ENCODE measurements at regions not wholly inside any gene's neighbourhood (a gene's known extent, or its start where the extent isn't known, plus 50 kb on each side); places are given as distances from the start of the nearest gene placed in this dataset.

DNA sequence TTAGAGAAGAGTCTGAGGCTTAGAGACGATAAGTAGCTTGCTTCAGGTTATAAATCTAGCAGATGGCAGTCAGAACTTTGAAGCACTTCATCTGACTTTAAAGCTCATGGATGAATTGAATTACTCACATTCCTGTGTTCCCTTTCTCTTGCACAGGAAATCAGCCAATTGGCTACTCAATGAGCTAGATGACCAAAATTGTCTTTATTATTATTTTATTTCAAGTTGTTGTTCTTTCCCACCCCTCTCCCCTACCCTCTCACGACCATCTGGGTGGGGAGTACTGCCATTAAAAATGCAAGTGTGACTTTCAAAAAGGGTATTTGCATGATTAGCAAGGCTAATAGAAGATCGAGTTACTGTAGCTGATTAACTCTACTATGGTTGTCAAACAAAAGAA lies 491.1 kb downstream of the NR4A2 start (continued):
- TF ChIP-seq, protein P1, sequence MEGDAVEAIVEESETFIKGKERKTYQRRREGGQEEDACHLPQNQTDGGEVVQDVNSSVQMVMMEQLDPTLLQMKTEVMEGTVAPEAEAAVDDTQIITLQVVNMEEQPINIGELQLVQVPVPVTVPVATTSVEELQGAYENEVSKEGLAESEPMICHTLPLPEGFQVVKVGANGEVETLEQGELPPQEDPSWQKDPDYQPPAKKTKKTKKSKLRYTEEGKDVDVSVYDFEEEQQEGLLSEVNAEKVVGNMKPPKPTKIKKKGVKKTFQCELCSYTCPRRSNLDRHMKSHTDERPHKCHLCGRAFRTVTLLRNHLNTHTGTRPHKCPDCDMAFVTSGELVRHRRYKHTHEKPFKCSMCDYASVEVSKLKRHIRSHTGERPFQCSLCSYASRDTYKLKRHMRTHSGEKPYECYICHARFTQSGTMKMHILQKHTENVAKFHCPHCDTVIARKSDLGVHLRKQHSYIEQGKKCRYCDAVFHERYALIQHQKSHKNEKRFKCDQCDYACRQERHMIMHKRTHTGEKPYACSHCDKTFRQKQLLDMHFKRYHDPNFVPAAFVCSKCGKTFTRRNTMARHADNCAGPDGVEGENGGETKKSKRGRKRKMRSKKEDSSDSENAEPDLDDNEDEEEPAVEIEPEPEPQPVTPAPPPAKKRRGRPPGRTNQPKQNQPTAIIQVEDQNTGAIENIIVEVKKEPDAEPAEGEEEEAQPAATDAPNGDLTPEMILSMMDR (IDR thresholded peaks at IDR 0.05) = no peak
- no peak for TF ChIP-seq EZH2phosphoT487 (IDR thresholded peaks at IDR 0.05; ENCODE audit: borderline replicate concordance, low read depth)
- TF ChIP-seq ELF1 (IDR thresholded peaks at IDR 0.05) = no peak
- no peak for TF ChIP-seq RCOR1 (IDR thresholded peaks at IDR 0.05; ENCODE audit: low read length)
- no peak for TF ChIP-seq SIN3A (IDR thresholded peaks at IDR 0.05; ENCODE audit: borderline replicate concordance, low read depth, low read length)

DNA sequence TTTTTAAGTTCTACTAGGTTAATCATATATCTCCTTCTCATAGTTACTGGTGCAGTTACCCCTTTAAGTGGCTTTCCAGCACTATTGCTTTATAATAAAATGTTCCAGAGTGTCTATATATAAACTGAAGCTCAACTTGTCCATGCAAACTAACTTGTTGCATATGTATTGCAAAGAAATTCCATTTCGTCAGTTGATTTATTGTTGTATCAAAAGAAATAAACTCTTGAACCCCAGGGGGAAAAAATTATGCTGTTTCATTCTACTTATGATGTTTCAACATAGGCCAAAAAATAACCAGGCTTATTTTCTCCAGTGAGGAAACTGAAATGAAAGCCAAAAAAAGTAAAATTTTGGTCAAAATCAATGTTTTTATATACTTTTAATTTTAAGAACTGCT lies 491.9 kb downstream of the NR4A2 start:
- POLR2A ChIA-PET = no interaction called here
- TF ChIP-seq, protein P2, sequence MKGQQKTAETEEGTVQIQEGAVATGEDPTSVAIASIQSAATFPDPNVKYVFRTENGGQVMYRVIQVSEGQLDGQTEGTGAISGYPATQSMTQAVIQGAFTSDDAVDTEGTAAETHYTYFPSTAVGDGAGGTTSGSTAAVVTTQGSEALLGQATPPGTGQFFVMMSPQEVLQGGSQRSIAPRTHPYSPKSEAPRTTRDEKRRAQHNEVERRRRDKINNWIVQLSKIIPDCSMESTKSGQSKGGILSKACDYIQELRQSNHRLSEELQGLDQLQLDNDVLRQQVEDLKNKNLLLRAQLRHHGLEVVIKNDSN (IDR thresholded peaks at IDR 0.05; ENCODE audit: borderline replicate concordance, low read depth) = no peak
- no peak for TF ChIP-seq JUND (IDR thresholded peaks at IDR 0.05)
- TF ChIP-seq, protein P3, sequence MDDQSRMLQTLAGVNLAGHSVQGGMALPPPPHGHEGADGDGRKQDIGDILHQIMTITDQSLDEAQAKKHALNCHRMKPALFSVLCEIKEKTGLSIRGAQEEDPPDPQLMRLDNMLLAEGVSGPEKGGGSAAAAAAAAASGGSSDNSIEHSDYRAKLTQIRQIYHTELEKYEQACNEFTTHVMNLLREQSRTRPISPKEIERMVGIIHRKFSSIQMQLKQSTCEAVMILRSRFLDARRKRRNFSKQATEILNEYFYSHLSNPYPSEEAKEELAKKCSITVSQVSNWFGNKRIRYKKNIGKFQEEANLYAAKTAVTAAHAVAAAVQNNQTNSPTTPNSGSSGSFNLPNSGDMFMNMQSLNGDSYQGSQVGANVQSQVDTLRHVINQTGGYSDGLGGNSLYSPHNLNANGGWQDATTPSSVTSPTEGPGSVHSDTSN (IDR thresholded peaks at IDR 0.05) = no peak
- TF ChIP-seq, protein P4, sequence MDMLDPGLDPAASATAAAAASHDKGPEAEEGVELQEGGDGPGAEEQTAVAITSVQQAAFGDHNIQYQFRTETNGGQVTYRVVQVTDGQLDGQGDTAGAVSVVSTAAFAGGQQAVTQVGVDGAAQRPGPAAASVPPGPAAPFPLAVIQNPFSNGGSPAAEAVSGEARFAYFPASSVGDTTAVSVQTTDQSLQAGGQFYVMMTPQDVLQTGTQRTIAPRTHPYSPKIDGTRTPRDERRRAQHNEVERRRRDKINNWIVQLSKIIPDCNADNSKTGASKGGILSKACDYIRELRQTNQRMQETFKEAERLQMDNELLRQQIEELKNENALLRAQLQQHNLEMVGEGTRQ (IDR thresholded peaks at IDR 0.05; ENCODE audit: borderline replicate concordance, low read depth, low read length) = no peak
- TF ChIP-seq RAD21 (IDR thresholded peaks at IDR 0.05; ENCODE audit: low read length) = no peak
- no peak for TF ChIP-seq ELF1 (IDR thresholded peaks at IDR 0.05)
- TF ChIP-seq, protein P1 (IDR thresholded peaks at IDR 0.05) = no peak
- no peak for TF ChIP-seq NFIC (IDR thresholded peaks at IDR 0.05; ENCODE audit: borderline replicate concordance)
- TF ChIP-seq, protein P5, sequence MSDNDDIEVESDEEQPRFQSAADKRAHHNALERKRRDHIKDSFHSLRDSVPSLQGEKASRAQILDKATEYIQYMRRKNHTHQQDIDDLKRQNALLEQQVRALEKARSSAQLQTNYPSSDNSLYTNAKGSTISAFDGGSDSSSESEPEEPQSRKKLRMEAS (IDR thresholded peaks at IDR 0.05; ENCODE audit: low read depth) = no peak
- TF ChIP-seq RCOR1 (IDR thresholded peaks at IDR 0.05; ENCODE audit: low read length) = no peak
- no peak for TF ChIP-seq FOXM1 (IDR thresholded peaks at IDR 0.05; ENCODE audit: low read depth)
- TF ChIP-seq EP300 (IDR thresholded peaks at IDR 0.05; ENCODE audit: borderline replicate concordance in 1 of 2, low read depth in 1 of 2, low read length in 1 of 2) = no peak
- TF ChIP-seq YY1 (IDR thresholded peaks at IDR 0.05; ENCODE audit: low read depth) = no peak
- no peak for TF ChIP-seq RXRA (IDR thresholded peaks at IDR 0.05; ENCODE audit: borderline replicate concordance, low read depth)
- TF ChIP-seq MEF2A (IDR thresholded peaks at IDR 0.05; ENCODE audit: borderline replicate concordance, low read depth) = no peak
- H3K4me1 ChIP-seq (ENCODE audit: control insufficient read depth in 1 of 2, insufficient read depth in 2 of 2, low read depth in 1 of 2, low read length in 1 of 2) = no peaks in the 10 kb centered on the region
- no peaks in the 10 kb centered on the region for H3K36me3 ChIP-seq (replicated peaks in 1 of 2; ENCODE audit: control insufficient read depth in 1 of 2, insufficient read depth in 2 of 2, low read length in 1 of 2)
- H3K27ac ChIP-seq (ENCODE audit: low read depth in 2 of 2, low read length in 1 of 2) = no peak overlapping the region
- no peaks in the 10 kb centered on the region for H3K9me3 ChIP-seq
- no peak overlapping the region for H3K4me2 ChIP-seq
- no peak overlapping the region for H3K9ac ChIP-seq
- no peaks in the 10 kb centered on the region for H3K27me3 ChIP-seq (ENCODE audit: insufficient read depth)
- H2AFZ ChIP-seq (ENCODE audit: low read depth) = no peak overlapping the region
- H4K20me1 ChIP-seq (ENCODE audit: insufficient read depth) = no peaks in the 10 kb centered on the region
- no peaks in the 10 kb centered on the region for H3K79me2 ChIP-seq (ENCODE audit: insufficient read depth)
- no peak for DNase-seq
- WGBS (ENCODE audit: low lambda C conversion rate) = 8% methylated on average over 1 of the region's 1 CpG
- H3K9me2 ChIP-seq = no peaks in the 10 kb centered on the region
- no peaks in the 10 kb centered on the region for H3F3A ChIP-seq (replicated peaks; ENCODE audit: insufficient read depth)
- no peak overlapping the region for H3K4me3 ChIP-seq (ENCODE audit: low read depth in 2 of 2, low read length in 1 of 2)
- CTCF ChIA-PET = no interaction called here
